Stimulated activated CD4-positive, alpha-beta T cell treated with anti-CD3 and anti-CD28 coated beads, Interleukin-1b, Interleukin-23, amount 100 ng/mL, for 48 hours (primary cell): ENCODE measurements at regions not wholly inside any gene's neighbourhood (a gene's known extent, or its start where the extent isn't known, plus 50 kb on each side); places are given as distances from the start of the nearest gene placed in this dataset.
"Not testable (repeated sequence)": the region's sequence is repeated elsewhere in the genome, so short reads cannot be mapped to it uniquely, and the experiment has no call there.

Experiments
- DNase-seq: peaks from one replicate; pipeline ENCODE4 v3.0.0-alpha.2; 2020

GRCh38 chr20:52098186-52098585 is 93.4 kb downstream of the ZFP64 start:
- no peak for DNase-seq

- no peak for DNase-seq
These were observed 95.5 kb downstream of the ZFP64 start for GRCh38 chr20:52096117-52096516.

GRCh38 chr20:52094693-52095092 is 96.9 kb downstream of the ZFP64 start:
- DNase-seq = no peak

DNA sequence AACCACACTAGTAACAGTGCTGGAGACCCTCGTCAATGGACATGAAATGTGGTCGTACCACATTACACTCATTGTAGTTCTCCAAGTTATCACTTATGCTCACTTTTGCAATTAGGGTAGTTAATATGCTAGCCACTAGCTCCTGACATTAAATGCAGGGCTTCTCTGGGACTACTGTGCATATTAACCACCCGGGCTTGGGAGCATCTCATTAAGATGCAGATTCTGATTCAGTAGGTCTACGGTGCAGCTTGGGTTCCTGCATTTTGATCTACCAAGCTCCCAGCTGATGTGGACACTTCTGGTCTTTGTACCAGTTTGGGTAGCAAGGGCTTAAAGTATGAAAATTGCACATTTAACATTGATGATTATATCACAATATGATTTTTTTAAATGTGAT is 98.0 kb downstream of the ZFP64 start:
- DNase-seq = no peak

DNA sequence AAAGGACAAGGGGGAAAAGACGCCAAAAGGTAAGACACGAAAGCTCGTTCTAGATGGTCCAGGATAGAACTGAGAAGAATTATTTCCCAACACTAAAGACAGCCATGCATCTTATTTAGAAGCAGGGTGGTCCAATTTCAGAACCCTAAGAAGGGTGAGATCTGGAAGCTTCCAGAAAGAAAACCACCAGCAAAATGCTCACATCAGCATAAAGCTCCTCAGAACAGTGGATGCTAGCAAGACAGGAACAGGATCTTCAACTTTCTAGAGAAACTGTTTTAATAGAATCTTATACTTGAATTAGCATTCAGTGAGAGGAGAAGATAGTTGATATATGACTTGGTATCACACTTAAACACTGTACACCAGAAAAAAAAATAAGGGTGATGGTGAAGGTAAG is 101.5 kb downstream of the ZFP64 start:
- DNase-seq = no peak

DNA sequence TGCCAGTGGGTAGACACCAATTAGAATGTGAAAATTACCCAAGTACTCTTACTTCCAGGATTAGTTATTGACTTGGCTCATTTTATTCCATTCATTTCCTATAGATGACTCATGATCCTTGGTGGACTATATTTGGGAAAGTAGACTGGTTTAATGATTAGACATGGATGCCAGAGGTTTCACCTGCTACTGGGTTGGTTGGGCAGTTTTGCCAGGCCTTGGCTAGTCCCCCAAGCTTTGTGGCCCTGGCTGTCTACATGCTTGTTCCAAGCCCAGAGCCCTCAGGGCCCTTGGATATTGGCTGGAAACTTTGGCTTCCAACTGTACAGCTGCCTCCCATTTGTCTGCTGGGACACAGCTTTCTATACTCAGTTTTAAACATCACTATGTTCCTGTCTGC is 104.1 kb downstream of the ZFP64 start:
- DNase-seq = no peak

DNA sequence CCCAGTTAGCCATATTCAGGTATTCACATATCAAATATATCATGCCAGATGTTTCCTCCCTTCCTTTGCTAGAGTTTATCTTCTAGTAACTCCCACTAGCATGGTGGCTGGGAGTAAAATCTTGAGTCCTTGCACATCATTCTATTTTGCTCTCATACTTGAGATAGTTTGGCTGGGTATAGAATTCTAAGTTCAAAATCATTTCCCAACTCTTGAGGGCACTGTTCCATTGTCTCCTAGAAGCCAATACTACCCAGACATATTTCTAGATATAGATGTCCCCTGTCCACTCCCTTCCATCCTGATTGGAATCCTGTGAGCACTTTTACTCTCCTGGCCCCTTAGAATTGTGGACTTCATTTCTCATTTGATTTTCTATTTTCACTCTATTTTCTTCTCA is 104.7 kb downstream of the ZFP64 start:
- DNase-seq = no peak

DNA sequence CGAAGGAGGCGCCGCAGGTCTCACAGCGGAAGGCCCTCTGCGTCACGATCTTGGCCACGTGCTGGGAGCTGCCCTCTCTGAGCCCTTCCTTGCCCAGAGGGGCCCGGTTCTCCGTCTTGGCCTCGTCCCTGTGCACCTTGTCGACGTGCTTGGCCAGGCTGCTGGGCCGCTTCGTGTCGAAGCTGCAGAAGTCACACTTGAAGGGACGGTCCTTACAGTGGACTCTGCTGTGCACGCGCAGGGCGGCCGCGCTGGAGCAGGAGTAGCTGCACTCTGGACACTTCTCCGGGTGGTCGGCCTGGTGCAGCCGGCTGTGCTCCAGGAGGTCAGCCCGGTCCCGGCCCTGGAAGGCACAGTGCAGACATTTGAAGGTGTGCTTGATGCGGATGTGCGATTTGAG is 106.9 kb downstream of the ZFP64 start:
- DNase-seq = no peak

DNA sequence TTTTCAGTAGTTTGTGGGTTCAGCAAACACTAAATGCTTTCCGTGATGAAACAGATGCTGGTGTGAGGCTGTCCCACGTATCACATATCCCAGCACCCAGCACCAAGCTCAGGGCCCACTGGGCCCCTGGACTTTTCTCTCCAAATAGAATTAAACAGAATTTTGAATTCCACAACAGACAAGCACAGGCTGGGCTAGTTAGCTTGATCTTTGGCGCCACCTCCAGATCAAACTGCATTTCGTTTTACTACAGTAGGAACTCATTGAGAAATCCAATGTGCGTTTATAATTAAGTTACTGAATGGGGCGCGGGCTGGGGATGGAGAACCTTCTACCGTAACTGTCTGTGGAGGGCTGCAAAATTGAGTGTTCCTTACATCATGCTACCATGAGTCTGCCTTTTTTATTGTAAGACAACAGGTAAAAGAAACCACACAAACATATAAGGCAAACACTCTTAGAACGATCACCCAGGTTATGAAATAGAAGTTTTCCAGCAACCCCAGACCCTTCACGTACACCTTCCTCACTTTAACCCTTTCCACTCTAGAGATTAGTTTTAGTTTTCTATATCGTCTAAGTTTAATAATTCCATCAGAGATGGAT is 107.8 kb downstream of the ZFP64 start:
- peak; percentile 33 for DNase-seq

DNA sequence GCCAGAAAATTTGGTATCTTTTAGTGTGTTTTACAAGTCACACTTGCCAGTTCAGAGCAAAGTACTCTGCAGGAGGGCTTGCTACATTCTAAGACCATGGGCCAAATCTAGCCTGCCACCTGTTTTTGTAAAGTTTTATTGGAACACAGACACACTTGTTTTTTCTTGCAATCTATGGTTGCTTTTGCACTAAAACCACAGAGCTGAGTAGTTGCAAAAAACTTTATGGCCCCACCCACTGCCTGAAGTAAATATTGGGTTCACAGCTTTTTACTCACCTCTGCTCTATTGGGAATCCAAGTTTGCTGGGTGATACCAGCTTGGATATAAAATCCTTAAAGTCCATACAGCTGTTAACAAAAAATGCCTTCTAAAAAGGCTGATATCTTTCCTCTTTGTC is 109.0 kb downstream of the ZFP64 start:
- no peak for DNase-seq

- DNase-seq = no peak
These were observed 109.8 kb downstream of the ZFP64 start for GRCh38 chr20:52081791-52082190.

GRCh38 chr20:52081066-52081465 is 110.5 kb downstream of the ZFP64 start:
- no peak for DNase-seq

DNA sequence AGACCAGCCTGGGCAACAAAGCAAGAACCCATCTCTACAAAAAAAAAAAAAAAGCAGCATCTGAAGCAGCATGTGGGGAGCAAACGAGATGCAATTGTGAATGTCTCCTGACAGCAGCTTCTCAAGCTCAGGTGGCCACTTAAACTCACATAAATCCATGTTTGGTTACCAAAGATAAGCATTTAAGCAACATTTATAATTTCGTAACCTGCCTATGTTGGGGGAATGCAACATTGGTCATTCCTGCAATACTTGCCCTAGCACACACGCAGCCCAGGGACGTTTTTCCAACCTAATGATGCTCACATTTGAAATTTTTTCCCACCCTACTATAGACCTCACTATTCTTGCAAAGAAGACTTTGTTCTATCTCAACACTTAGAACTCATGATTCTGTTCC is 113.3 kb downstream of the ZFP64 start:
- DNase-seq = no peak

DNA sequence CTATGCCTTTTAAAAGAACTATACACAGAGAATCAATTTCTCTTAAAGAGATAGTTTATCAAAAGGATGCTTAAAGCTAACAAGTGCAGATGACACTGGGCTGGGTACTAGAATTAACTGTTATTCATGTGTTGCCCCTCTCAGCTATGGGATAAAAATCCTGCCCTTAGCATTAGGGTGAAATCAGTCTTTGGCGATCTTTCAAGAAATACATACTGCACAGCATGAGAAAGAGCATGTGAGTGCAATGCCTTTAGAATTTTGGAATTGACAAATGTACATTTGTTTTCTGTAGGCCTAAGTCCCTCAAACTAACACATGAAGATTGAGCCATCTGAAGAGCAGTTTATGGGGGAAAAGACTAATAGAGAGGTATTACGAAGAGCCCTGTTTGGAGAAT is 115.4 kb downstream of the ZFP64 start:
- DNase-seq = no peak

- no peak for DNase-seq
These were observed 116.2 kb downstream of the ZFP64 start for GRCh38 chr20:52075400-52075799.

DNA sequence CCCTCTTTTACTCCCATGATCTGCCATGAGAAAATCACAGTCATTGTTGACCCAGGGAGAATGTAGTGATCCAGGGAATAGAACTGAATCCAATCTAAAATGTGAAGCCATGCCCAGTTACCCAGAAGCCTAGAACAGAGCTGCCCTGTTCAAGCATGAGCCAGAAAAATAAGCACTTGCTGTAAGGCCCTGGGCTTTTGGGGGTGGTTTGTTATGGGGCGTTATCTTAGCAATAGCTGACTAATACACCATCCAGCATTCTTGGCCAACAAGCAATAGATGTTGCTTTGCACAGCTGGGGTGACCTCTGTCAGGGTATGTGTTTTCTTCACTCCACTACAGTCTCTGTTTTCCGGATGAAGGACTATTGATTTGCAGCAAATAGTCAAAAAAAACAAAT is 120.4 kb downstream of the ZFP64 start:
- DNase-seq = no peak

DNA sequence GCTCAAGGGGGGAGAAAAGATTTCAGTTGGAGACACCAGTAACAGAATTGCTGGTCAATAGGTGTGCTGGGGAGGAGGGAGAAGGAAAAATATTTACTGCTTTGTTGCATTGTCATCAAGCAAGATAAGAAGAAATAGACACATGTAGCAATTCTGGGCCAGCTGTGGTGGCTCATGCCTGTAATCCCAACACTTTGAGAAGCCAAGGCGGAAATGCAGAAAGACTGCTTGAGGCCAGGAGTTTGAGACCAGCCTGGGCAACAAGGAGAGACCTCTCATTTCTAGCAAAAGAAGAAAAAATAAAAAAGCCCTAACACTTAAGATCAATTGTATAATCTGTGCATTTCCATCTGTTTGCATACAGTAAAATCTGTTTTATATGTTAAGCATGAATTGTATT is 126.6 kb downstream of the ZFP64 start:
- no peak for DNase-seq

DNA sequence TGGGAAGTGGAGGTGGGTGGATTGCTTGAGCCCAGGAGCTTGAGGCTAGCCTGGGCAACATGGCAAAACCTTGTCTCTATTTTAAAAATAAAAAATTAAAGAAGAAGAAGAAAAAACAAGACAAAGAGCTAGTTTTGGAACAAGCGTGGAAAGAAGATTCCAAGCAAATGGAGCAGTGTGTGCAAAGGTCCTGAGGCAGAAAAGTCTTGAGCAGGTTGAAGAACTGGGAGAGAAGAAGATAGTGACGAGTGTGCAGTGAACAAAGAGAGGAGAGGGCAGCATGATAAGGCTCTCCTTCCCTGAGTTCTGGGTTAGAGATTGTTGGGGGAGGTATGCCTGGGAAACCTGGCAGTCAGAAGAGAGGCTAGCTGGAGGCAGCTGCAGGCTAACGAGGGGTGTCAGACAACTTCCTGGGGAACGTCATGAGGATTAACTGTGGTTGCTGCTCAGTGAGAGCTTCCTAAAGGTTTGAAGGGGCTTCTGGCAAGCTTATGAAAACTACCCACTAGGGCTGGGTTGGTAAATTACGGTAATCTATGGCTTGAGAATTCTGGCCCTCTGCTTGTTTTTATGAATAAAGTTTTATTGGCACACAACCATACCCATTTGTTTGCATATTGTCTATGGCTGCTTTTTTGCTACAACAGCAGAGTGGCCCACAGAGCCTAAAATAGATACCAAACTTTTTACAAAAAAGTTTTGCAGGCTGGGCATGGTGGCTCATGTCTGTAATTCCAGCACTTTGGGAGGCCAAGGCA is 128.9 kb downstream of the ZFP64 start:
- DNase-seq = no peak

DNA sequence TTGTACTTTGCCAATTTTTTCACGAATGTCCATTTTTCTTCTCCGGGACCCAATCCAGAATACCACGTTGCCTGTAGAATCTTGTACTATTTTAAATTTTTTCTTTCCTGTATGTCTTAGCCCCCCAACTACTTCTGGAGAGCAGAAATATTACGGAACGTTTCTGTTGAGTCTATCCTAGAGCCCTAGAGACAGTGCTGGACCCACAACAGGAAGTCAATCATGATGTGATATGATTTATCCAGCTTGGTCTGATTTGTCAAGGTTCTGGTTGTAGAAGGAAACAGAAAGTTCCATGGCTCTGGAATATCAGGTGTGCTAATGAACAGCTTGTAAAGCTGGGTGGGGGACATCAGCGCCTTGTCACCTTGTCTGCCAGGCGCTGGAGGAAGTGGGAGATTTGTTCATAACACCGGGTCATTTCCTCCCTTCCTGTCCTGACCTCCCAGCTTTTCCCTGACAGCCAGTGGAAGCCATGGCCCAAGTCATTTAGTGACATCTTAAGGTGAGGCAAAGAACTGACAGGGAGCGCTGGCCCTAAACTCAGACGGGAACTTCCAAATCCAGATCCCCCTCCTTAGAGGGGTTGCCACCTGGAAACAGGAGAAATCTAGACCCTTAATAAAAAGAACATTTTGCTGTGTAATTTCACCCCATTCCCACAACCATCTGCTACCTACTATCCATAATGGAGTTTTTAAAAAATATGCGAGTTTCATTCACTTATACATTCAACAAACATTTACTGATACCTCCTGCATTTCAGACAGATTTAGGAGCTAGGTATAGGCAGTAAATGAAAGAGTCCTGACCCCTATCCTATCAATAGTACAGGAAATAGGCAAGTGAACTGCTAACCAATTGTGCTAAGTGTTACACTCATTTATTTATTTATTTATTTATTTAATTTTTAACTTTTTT is 130.5 kb downstream of the ZFP64 start:
- no peak for DNase-seq

- DNase-seq = not testable (repeated sequence)
These were observed 134.4 kb downstream of the ZFP64 start for GRCh38 chr20:52057133-52057532.

DNA sequence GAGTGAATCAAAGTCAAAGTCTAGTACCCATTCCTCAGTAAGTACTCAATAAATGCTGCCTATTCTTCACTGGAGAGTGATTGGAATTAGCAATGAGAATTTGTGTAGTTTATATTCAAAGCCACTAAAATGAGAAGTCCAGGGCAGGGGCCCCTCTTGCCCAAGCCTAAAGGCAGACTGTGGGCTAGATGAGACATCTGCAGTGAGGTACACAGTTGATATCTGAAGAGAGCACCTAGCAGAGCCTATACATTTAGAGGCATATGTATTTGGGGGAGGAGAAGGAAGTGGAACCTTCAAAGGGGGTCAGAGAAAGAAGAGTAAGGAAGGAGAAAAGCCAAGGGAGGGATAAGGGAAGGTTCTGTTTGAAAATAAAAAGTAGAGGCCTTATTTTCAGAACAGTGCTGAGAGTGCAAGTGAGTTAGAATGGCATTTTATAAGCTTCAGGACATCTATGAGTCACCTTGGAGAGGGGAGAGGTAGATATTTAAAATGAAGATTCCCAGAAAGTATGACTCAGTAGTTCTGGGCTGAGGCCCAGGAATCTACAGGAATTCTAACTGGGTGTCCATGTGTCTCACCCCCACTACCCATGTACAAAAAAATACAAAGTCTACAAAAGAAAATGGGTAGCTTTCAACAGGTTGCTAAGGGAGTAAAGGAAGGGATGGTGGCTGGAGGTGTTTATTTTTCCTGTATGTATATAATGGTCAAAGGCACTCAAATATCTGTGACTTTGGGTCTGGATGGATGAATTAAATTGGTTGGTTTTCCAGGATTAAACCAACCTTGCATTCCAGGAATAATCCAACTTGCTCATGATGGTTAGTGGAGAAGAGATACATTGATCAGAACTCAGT is 135.1 kb downstream of the ZFP64 start:
- no peak for DNase-seq

GRCh38 chr20:52054123-52054522 is 137.5 kb downstream of the ZFP64 start:
- DNase-seq = no peak
